GM19328 (cell line): ENCODE measurements at regions not wholly inside any gene's neighbourhood (a gene's known extent, or its start where the extent isn't known, plus 50 kb on each side); places are given as distances from the start of the nearest gene placed in this dataset.
"Not testable (repeated sequence)": the region's sequence is repeated elsewhere in the genome, so short reads cannot be mapped to it uniquely, and the experiment has no call there.

ENCODE experiments used
- ATAC-seq: cut with Tn5 transposase; IDR thresholded peaks from one replicate; pipeline ENCODE4 v1.9.1; 2021; ENCODE audit warnings: mild to moderate bottlenecking, moderate library complexity; ENCODE audit not compliant: unreplicated experiment

GRCh38 chr7:15837306-15837950, 150.9 kb upstream of the MEOX2 start:
- ATAC-seq: no peak

GRCh38 chr7:15836651-15837050, 150.2 kb upstream of the MEOX2 start:
- ATAC-seq: no peak

- ATAC-seq: no peak
Observed at GRCh38 chr7:15836041-15836440, 149.6 kb upstream of the MEOX2 start.

GRCh38 chr7:15834446-15834845, 148.0 kb upstream of the MEOX2 start:
- no peak for ATAC-seq

- ATAC-seq: no peak
Observed at GRCh38 chr7:15832996-15833395, 146.5 kb upstream of the MEOX2 start.

GRCh38 chr7:15831606-15832005, 145.1 kb upstream of the MEOX2 start:
- ATAC-seq: no peak

- ATAC-seq: no peak
Observed at GRCh38 chr7:15829691-15830090, 143.2 kb upstream of the MEOX2 start.

- no peak for ATAC-seq
Observed at GRCh38 chr7:15828881-15829280, 142.4 kb upstream of the MEOX2 start.

- no peak for ATAC-seq
Observed at GRCh38 chr7:15821484-15822427, 135.3 kb upstream of the MEOX2 start.

- ATAC-seq: no peak
Observed at GRCh38 chr7:15820319-15820718, 133.8 kb upstream of the MEOX2 start.

GRCh38 chr7:15816835-15817426, 130.4 kb upstream of the MEOX2 start:
- no peak for ATAC-seq

GRCh38 chr7:15813448-15813847, 127.0 kb upstream of the MEOX2 start:
- ATAC-seq: no peak

- ATAC-seq: not testable (repeated sequence)
Observed at GRCh38 chr7:15810383-15810782, 123.9 kb upstream of the MEOX2 start.

GRCh38 chr7:15809936-15810335, 123.5 kb upstream of the MEOX2 start:
- not testable (repeated sequence) for ATAC-seq

GRCh38 chr7:15805891-15806290, 119.4 kb upstream of the MEOX2 start:
- no peak for ATAC-seq

GRCh38 chr7:15802425-15802824, 115.9 kb upstream of the MEOX2 start:
- no peak for ATAC-seq

GRCh38 chr7:15801551-15801950, 115.1 kb upstream of the MEOX2 start:
- no peak for ATAC-seq

GRCh38 chr7:15801041-15801440, 114.6 kb upstream of the MEOX2 start:
- no peak for ATAC-seq

GRCh38 chr7:15798081-15798480, 111.6 kb upstream of the MEOX2 start:
- no peak for ATAC-seq

GRCh38 chr7:15795393-15795792, 108.9 kb upstream of the MEOX2 start:
- no peak for ATAC-seq

GRCh38 chr7:15794801-15795200, 108.3 kb upstream of the MEOX2 start:
- no peak for ATAC-seq

- ATAC-seq: no peak
Observed at GRCh38 chr7:15784694-15785030, 98.2 kb upstream of the MEOX2 start.
